Effector memory CD8-positive, alpha-beta T cell (primary cell): ENCODE measurements at regions not wholly inside any gene's neighbourhood (a gene's known extent, or its start where the extent isn't known, plus 50 kb on each side); places are given as distances from the start of the nearest gene placed in this dataset.

ENCODE experiments used
- ATAC-seq: fragments of 150-1000 bp; cut with Tn5 transposase; replicated peaks from 2 replicates; pipeline ENCODE4 v1.10.0; 2021; ENCODE audit warnings: mild to moderate bottlenecking, moderate library complexity
- DNase-seq, 3 experiments: peaks; one replicate each; pipeline ENCODE4 v3.0.0; 2021
- H3K27ac Mint-ChIP-seq, 2 donors: one replicate each; pipeline ENCODE4 v1.8.0; 2022; ENCODE audit warnings: mild to moderate bottlenecking in 2 of 2, mixed read lengths in 2 of 2, moderate library complexity in 2 of 2
- H3K27me3 Mint-ChIP-seq, 2 donors: one replicate each; pipeline ENCODE4 v1.8.0; 2022; ENCODE audit warnings: mixed read lengths in 2 of 2
- H3K36me3 Mint-ChIP-seq: one replicate; pipeline ENCODE4 v1.8.0; 2022; ENCODE audit warnings: mild to moderate bottlenecking, moderate library complexity, mixed read lengths; ENCODE audit not compliant: insufficient read depth
- H3K4me1 Mint-ChIP-seq, 2 donors: one replicate each; pipeline ENCODE4 v1.8.0; 2022; ENCODE audit warnings: low read depth in 2 of 2, mixed read lengths in 2 of 2
- H3K4me3 Mint-ChIP-seq, 2 donors: one replicate each; pipeline ENCODE4 v1.8.0; 2022; ENCODE audit warnings: mild to moderate bottlenecking in 2 of 2, mixed read lengths in 2 of 2, moderate library complexity in 2 of 2
- H3K9me3 Mint-ChIP-seq, 2 donors: one replicate each; pipeline ENCODE4 v1.8.0; 2022; ENCODE audit warnings: mixed read lengths in 2 of 2

DNA sequence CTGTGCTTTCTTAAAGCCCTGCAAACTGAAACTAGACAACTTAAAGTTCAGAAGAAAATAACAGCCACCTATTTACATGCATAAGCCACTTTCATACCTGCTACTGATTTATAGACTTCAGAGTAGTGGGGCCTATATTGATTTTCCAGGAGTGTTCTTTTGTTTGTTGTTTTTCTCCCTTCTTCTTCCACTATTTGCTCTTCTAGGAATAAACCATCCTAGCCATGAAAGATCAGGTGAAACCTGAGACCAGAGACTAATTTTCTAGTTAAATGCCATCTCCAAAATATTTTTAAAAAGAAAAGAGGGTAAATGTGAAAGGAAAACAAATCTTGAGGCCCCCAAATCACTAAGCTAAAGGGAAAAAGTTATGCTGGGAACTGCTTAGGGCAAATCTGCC is 72.4 kb upstream of the C1GALT1 start:
- Mint-ChIP-seq H3K9me3 (no peaks in the 10 kb centered on the region), H3K4me1 (peaks cover 0 to 1% of the 10 kb centered on the region in 2 donors), H3K36me3 (no peaks in the 10 kb centered on the region), H3K27me3 (no peaks in the 10 kb centered on the region), H3K4me3 (no peak overlapping the region), H3K27ac (no peak overlapping the region)
- ATAC-seq (no peak), DNase-seq (no peak)

DNA sequence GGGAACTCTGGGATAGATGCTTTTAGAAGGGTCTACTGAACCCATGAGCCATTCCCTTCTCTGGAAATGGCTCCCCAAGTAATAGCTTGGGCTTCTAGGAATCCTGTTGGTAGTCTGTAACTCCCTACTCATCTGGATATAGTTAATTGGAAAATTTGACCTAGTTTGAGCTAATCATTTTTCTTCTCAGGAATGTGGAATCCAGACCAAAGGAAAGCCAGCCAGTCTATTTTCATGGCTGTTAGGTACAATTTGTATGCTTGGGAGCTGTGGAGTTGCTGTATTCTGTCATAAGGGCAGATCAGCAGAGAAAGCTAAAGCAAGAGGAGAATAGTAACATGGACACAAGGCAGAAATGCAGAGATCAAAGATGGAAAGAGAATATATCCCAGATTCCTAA is 71.6 kb upstream of the C1GALT1 start:
- Mint-ChIP-seq H3K4me1 (no peaks in the 10 kb centered on the region), H3K36me3 (no peaks in the 10 kb centered on the region), H3K9me3 (no peaks in the 10 kb centered on the region), H3K4me3 (no peak overlapping the region), H3K27me3 (no peaks in the 10 kb centered on the region), H3K27ac (no peak overlapping the region)
- DNase-seq (no peak), ATAC-seq (no peak)

- no peak overlapping the region for H3K4me3 Mint-ChIP-seq
- no peak for ATAC-seq
- H3K36me3 Mint-ChIP-seq = peaks cover 2% of the 10 kb centered on the region
- no peaks in the 10 kb centered on the region for H3K27me3 Mint-ChIP-seq
- no peaks in the 10 kb centered on the region for H3K4me1 Mint-ChIP-seq
- DNase-seq = no peak
- no peaks in the 10 kb centered on the region for H3K9me3 Mint-ChIP-seq
- no peak overlapping the region for H3K27ac Mint-ChIP-seq
Measured at GRCh38 chr7:7112868-7113267, 69.5 kb upstream of the C1GALT1 start.

DNA sequence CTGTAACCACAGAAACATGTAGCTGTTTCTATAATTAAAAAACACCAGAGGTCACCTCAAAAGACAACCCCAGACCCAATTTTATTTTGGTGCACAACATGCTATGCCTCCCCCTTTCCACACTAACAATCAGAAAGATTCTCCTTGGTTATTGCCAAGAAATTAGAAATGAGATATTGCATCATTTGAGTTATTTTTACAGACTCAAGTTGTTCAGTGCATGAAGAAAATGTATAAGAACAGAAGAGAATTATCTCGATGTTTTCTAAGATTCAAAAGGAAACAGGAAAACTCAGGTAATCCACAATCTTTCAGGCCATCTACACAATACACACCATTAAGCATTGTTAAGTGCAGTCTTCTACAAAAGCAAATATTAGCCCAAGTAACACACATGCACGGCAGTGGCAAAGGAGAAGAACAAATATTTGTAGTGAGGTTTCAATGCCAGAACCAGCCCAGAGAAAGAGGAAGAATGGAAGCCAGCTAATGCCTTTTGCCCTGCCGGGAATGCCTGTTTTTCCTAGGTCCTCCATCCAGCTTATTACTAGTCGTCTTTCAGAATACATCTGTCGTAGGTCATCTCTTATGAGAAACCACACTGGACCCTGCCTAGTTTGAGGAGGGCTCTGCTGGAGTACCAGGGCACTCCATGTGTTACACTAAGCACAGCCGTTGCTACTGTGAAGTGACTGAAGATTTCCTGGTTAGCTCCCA is 67.6 kb upstream of the C1GALT1 start:
- H3K9me3 Mint-ChIP-seq = no peaks in the 10 kb centered on the region
- no peaks in the 10 kb centered on the region for H3K27me3 Mint-ChIP-seq
- peaks cover 2% of the 10 kb centered on the region for H3K36me3 Mint-ChIP-seq
- no peak overlapping the region for H3K27ac Mint-ChIP-seq
- no peak overlapping the region for H3K4me3 Mint-ChIP-seq
- DNase-seq (no peak), ATAC-seq (no peak)
- no peaks in the 10 kb centered on the region for H3K4me1 Mint-ChIP-seq

DNA sequence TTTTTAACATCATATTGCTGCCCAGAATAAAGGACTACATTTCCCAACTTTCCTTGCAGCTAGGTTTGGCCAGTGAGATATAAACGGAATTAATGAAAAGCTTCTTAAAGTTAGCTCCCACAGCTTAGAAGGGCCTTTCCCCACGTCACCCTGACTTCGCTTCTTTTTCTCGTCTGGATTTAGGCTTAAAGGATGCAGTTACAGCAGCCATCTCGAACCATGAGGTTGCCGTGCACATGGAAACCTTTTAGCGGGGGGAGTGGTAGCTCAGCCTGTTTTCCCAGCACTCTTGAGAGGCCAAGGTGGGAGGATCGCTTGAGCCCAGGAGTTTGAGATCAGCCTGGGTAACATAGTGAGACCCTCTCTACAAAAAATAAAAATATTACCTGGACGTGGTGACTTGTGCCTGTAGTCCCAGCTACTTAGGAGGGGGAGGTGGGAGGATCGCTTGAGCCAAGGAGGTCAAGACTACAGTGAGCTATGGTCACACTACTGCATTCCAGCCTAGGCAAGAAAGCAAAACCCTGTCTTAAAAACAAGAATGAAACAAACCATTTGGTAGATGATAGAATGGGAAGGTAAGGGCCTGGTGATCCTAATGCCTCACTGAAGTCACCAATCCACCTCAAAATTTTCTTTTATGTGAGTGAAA is 64.3 kb upstream of the C1GALT1 start:
- Mint-ChIP-seq H3K27ac (no peak overlapping the region), H3K27me3 (no peaks in the 10 kb centered on the region), H3K36me3 (peaks cover 2% of the 10 kb centered on the region), H3K4me3 (no peak overlapping the region), H3K9me3 (no peaks in the 10 kb centered on the region), H3K4me1 (no peaks in the 10 kb centered on the region)
- DNase-seq (no peak), ATAC-seq (no peak)

- Mint-ChIP-seq H3K27ac (no peak overlapping the region), H3K4me1 (no peaks in the 10 kb centered on the region), H3K4me3 (no peak overlapping the region), H3K27me3 (no peaks in the 10 kb centered on the region), H3K36me3 (peaks cover 2% of the 10 kb centered on the region), H3K9me3 (no peaks in the 10 kb centered on the region)
- ATAC-seq = no peak
- no peak for DNase-seq
Measured at GRCh38 chr7:7118822-7119221, 63.5 kb upstream of the C1GALT1 start.

DNA sequence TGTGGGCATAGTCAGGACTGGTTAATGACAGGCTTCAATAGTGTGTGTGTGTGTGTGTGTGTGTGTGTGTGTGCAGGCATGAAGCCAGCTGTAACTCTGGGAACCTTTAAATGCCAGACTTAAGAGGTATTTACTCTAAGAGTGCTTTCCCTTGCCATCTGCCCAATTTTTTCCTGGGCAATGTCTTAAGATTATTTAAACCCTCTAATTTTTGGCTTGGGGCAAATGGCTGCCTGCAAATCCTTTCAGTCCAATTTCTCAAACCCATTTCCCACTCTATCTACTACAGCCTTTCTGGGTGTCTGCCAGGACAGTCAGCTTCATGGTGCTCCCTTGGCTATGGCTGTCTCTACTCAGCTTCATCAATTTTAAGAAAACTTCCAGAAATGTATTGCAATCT is 62.6 kb upstream of the C1GALT1 start:
- no peak overlapping the region for H3K27ac Mint-ChIP-seq
- DNase-seq = no peak
- no peak for ATAC-seq
- peaks cover 2% of the 10 kb centered on the region for H3K36me3 Mint-ChIP-seq
- no peak overlapping the region for H3K4me3 Mint-ChIP-seq
- H3K27me3 Mint-ChIP-seq = peaks cover 0 to 5% of the 10 kb centered on the region in 2 donors
- H3K4me1 Mint-ChIP-seq = no peaks in the 10 kb centered on the region
- no peaks in the 10 kb centered on the region for H3K9me3 Mint-ChIP-seq

GRCh38 chr7:7122033-7122478 is 60.3 kb upstream of the C1GALT1 start:
- no peak overlapping the region for H3K27ac Mint-ChIP-seq
- no peaks in the 10 kb centered on the region for H3K4me1 Mint-ChIP-seq
- peaks cover 2% of the 10 kb centered on the region for H3K36me3 Mint-ChIP-seq
- no peak overlapping the region for H3K4me3 Mint-ChIP-seq
- no peaks in the 10 kb centered on the region for H3K9me3 Mint-ChIP-seq
- no peak for ATAC-seq
- no peak for DNase-seq
- H3K27me3 Mint-ChIP-seq = peaks cover 0 to 5% of the 10 kb centered on the region in 2 donors

GRCh38 chr7:7122701-7123281 is 59.6 kb upstream of the C1GALT1 start:
- peaks cover 0 to 5% of the 10 kb centered on the region in 2 donors for H3K27me3 Mint-ChIP-seq
- H3K9me3 Mint-ChIP-seq = no peaks in the 10 kb centered on the region

GRCh38 chr7:7125963-7126362 is 56.4 kb upstream of the C1GALT1 start:
- Mint-ChIP-seq H3K27me3 (peaks cover 0 to 5% of the 10 kb centered on the region in 2 donors), H3K9me3 (no peaks in the 10 kb centered on the region), H3K27ac (no peak overlapping the region), H3K36me3 (no peaks in the 10 kb centered on the region), H3K4me3 (no peak overlapping the region), H3K4me1 (no peaks in the 10 kb centered on the region)
- DNase-seq (no peak), ATAC-seq (no peak)

More at GRCh38 chr7:7122701-7123281, 59.6 kb upstream of the C1GALT1 start:
- Mint-ChIP-seq H3K4me1 (no peaks in the 10 kb centered on the region), H3K4me3 (no peak overlapping the region), H3K27ac (no peak overlapping the region), H3K36me3 (no peaks in the 10 kb centered on the region)
- no peak for DNase-seq
- ATAC-seq = no peak

GRCh38 chr7:7127773-7128172 is 54.6 kb upstream of the C1GALT1 start:
- ATAC-seq (no peak), DNase-seq (no peak)
- no peaks in the 10 kb centered on the region for H3K36me3 Mint-ChIP-seq
- peaks cover 0 to 5% of the 10 kb centered on the region in 2 donors for H3K27me3 Mint-ChIP-seq
- no peaks in the 10 kb centered on the region for H3K9me3 Mint-ChIP-seq
- peaks cover 0 to 3% of the 10 kb centered on the region in 2 donors for H3K4me1 Mint-ChIP-seq
- H3K27ac Mint-ChIP-seq = no peak overlapping the region
- H3K4me3 Mint-ChIP-seq = no peak overlapping the region

DNA sequence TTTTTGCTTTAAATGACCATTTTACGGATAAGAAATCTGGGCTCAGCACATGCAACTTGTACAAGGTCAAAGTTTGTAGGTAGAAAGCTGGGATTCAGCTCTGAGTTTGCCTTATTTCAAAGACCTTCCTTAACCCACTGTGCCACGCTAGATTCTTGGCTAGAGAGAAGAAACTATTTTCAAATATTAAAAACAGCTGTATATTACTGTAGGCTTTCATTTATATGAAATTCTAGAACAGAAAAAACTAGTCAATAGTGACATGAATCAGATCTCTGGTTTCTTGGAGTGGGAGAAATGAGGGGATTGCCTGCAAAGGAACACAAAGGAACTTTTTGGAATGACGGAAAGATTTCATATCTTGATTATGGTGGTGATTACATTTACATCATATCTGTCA is 53.0 kb upstream of the C1GALT1 start:
- Mint-ChIP-seq H3K27ac (no peak overlapping the region), H3K36me3 (no peaks in the 10 kb centered on the region), H3K9me3 (no peaks in the 10 kb centered on the region), H3K4me1 (peaks cover 0 to 3% of the 10 kb centered on the region in 2 donors), H3K4me3 (no peak overlapping the region), H3K27me3 (peaks cover 0 to 2% of the 10 kb centered on the region in 2 donors)
- DNase-seq = no peak
- no peak for ATAC-seq

GRCh38 chr7:7131273-7131672 is 51.1 kb upstream of the C1GALT1 start:
- ATAC-seq = no peak
- H3K9me3 Mint-ChIP-seq = no peaks in the 10 kb centered on the region
- H3K36me3 Mint-ChIP-seq = no peaks in the 10 kb centered on the region
- no peak overlapping the region for H3K4me3 Mint-ChIP-seq
- no peaks in the 10 kb centered on the region for H3K27me3 Mint-ChIP-seq
- no peak for DNase-seq
- peaks cover 2 to 5% of the 10 kb centered on the region in 2 donors for H3K4me1 Mint-ChIP-seq
- no peak overlapping the region for H3K27ac Mint-ChIP-seq
